ENCODE measurements at regions not wholly inside any gene's neighbourhood (a gene's known extent, or its start where the extent isn't known, plus 50 kb on each side); places are given as distances from the start of the nearest gene placed in this dataset.
"Not testable (repeated sequence)": the region's sequence is repeated elsewhere in the genome, so short reads cannot be mapped to it uniquely, and the experiment has no call there.

DNA sequence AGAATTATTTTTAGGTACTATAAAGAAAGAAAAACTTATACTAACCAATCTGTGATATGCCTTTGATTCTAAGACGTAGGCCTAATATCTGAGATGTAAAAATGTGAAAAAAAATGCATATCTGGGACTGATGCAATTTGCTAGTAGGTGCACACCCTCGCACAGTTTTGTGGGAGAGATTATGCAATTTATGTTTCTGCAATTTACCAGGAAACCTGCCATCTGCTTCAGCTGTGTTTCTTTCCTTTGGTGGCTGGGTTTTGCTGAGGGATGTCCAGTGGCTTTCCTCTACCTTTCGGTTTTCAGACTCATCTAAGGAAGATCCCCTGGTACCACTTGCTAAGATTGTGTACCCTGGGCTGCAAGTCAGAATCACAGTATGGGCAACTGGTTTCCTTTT lies 186.9 kb downstream of the ZFP64 start:
- no peak for DNase-seq

DNA sequence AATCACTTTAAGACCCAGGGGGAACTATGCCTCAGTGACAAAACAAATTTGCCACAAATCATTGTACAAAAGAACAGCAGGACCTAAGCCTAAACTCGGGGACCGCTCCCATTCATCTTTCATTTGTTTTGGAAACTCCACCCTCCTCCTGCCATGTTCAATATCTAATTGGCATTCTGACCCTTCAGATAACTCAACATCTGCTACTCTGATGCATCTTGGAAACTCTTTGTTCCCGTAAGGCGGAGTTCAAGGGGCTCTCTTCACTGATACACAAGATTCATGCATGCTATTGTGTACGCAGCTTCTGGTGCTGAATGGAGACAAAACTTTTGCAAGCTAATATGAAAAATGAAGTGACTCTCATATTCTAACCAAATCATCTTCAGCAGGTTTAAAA lies 187.6 kb downstream of the ZFP64 start:
- DNase-seq: no peak

DNA sequence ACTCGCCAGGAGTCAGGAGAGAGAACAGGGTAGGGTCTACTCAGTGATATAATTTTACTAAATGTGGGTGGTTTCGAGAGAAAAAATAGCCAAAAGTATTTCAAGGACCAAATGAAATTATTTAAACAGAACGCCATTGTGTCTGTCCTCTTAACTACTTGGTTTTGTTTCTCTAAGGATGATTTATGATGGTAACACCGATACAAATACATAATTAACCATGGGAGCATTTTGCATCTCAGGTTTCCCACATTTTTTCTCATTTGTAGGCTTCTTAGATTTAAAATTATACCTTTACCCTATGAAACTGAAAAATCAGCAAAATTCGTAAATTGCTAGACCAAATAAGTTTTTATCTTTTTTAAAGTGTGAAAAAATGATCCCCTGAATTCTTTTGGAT lies 188.2 kb downstream of the ZFP64 start:
- DNase-seq: no peak

DNA sequence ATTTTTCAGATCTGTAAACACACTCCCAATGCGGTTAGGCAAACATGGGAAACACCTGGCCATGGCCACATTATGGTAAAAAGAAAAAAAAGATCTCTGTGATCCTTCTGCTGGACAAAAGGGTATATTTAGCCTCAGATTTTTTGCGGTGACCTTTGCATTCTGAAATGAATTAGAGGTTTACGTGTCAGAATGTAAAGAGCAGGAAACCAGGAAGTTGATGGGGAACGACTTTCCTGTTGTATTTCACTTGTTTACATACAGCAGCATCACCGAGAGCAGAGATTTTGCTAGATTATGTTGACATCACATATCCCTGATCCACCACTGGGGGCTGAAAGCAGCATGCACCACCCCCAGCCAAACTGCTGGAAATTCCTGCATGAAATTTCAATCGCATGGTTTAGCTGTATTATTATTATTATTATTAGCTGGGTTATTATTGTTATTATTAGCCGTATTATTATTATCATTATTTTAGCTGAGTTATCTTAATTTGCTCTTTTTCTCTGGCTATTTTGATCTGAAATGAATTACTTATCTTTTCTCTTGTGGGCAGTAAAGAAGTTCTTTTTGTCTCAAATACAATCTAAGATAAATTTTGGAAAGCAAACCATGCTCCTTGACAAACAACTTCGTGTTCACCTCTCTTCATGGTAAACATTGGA lies 189.4 kb downstream of the ZFP64 start:
- no peak for DNase-seq

DNA sequence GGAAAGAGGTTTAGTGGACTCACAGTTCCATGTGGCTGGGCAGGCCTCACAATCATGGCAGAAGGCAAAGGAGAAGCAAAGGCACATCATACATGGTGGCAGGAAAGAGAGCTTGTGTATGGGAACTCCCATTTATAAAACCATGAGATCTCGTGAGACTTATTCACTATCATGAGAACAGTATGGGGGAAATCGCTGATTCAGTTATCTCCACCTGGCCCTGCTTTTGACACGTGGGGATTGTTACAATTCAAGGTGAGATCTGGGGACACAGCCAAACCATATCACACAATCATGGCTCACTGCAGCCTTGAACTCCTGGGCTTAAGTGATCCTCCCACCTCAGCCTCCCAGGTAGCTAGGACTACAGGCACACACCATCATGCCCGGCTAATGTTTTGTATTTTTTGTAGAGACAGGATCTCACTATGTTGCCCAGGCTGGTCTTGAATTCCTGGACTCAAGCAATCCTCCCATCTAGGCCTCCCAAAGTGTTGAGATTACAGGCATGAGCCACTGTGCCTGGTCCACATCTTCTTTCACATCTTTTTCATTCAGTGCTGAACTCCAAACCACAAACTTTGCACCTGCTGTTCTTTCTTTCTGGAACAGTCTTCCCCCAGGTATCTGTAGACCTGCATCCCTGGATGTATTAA lies 194.2 kb downstream of the ZFP64 start:
- DNase-seq: not testable (repeated sequence)

DNA sequence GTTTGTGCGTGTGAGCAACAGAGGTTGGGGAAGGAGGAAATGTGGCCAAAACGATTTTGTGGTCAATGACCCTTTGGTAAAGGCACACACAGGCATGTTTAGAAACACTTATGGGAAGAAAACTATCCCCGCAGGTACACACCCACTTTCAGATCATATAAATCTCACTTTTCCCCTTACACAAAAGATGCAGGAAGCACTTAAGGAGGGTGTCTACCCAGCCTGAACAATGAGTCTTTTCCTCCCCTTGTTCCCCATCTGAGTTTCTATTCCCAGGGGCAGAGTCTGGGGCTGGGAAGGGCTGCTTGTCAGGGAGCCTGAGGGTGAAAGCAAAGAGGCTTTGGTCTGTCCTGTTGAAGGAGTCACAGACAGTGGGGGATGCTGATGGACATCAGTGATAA lies 193.2 kb upstream of the SALL4 start:
- DNase-seq: no peak

DNA sequence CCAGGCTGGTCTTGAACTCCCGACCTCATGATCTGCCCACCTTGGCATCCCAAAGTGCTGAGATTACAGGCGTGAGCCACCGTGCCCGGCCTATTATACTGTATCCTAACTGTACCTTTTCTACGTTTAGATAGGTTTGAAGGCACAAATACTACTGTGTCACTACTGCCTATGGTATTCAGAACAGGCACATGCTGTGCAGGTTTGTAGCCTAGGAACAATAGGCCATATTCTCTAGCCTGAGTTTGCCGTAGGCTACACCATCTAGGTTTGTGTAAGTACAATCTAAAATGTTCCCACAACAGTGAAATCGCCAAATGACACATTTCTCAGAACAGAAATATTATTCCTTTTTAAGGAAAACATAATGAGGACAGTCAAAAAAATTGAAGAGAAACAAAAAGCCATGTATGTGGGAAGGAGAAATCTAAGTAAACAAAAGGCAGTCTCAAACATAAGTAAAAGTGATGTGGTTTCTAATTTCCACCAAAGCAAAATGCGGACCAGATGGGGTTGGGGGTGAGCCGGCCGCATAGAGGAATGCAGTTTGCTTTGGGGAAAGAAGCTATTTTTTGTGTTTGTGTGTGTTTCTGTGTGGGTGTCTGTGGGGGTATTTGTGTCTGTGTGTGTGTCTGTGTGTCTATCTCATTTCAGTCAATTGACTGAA lies 192.6 kb upstream of the SALL4 start:
- DNase-seq: no peak

DNA sequence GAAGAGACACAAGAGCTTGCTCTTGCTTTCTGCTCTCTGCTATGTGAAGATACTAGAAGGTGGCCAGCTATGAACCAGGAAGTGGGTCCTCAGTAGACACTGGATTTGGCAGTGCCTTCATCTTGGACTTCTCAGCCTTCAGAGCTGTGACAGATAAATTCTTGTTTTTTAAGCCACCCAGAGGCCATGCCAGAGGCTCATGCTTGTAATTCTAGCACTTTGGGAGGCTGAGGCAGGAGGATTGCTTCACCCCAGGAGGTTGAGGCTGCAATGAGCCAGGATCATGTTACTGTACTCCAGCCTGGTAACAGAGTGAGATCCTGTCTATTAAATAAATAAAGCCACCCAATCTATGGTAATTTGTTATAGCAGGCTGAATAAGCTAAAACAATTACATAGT lies 185.5 kb upstream of the SALL4 start:
- no peak for DNase-seq

DNA sequence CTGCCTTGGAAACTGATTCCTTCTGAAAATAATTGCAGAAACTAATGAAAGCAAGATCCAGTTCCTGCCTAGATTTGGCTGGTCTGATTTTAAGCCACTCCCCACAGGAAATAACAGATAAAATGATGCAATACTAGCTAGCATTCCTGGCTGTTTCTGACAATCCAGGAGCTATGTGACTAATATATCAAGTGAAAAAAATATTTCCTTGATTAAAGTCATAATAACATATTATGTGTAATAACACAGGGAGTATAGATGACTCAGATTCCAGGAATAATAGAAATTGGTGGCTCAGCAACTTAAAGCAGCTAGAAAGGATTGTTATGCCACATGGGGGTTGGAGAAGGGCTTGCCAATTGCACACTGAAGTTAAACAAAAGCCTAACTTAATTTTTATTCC lies 182.7 kb upstream of the SALL4 start:
- no peak for DNase-seq

DNA sequence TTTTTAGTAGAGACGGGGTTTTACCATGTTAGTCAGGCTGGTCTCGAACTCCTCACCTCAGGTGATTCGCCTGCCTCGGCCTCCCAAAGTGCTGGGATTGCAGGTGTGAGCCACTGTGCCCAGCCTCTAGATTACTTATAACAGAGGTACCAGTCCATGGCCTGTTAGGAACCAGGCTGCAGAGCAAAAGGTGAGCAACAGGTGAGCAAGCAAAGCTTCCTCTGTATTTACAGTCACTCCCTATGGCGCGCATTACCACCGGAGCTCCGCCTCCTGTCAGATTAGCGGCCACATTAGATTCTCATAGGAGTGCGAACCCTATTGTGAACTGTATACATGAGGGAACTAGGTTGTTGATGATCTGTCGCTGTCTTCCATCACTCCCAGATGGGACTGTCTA lies 178.0 kb upstream of the SALL4 start:
- no peak for DNase-seq

DNA sequence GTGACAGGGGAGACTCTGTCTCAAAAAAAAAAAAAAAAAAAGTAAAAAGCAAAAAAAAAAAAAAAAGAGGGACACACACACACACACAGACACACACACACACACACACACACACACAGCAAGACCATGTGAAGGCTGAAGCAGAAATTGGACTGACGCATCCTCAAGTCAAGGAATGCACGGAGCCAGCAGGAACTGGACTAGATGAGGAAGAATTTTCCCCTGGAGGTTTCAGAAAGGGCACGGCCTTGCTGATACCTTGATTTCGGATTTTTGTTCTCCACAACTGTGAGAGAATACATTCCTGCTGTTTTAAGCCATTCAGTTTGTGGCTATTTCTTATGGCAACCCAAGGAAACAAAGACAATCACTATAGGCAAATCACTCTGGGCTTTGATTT lies 176.9 kb upstream of the SALL4 start:
- no peak for DNase-seq

DNA sequence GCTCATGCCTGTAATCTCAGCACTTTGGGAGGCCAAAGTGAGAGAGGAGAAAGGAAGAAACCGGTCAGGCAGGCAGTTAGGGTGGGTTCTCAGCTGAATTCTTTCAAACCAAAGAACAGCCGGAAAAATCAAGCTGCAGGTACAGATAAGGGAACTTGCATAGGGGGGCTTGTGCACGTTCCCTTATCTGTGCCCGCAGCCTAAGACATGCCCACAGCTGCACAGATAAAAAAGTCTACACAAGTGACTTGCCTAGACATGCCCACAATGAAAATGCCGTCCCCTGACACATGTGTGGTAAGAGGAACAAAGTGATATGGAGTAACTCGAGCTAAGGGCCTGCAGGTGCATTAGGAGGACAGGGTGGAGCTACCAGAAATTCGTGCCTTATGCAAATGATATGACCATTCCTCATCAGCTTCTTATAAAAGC lies 175.8 kb upstream of the SALL4 start:
- no peak for DNase-seq

DNA sequence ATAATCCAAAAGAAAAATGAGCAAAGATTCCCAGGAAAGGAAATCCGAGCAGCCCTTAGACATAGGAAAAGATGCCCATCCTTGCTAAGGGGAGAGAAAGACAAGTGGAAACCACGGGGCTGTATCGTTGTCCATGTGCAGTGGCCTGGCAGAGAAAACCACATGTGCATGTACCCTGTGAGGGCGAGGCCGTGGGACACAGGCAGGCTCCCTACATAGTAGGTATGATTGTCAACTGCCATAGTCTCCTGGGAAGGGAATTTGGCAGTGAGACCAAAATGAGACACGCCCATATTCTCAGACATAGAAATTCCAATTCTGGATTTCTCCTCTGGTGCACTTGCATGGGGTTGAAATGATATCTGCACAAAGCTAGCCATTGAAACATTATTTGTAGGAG lies 169.7 kb upstream of the SALL4 start:
- no peak for DNase-seq

DNA sequence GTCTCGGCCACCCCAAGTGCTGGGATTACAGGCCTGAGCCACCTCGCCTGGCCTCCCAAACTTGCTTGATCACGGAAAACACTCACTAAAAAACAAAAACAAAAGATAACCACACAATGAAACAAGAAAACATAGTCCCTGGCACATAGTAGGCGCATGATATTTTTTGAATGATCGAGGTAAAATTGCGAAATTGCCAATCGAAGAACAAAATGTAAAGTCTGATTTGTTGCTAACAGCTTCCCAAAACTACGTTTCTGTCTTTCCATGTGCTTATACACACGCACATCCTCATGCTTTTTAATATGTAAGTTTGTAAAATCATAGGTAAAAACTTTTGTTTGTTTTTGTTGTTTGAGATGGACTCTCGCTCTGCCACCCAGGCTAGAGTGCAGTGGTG lies 168.5 kb upstream of the SALL4 start:
- no peak for DNase-seq

DNA sequence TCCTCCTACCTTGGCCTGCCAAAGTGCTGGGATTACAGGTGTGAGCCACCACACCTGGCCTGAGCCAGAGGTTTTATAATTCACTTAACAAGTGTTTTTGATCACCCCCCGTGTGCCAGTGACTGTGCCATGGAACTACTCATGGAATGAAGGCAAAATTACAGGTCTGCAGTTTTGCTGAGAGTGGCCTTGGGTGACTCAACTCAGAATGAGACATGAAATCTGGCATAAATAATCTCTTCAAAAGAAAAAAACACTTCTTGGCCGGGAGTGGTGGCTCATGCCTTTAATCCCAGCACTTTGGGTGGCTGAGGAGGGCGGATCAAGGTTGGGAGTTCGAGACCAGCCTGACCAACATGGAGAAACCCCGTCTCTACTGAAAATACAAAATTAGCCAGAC lies 166.9 kb upstream of the SALL4 start:
- DNase-seq: no peak

DNA sequence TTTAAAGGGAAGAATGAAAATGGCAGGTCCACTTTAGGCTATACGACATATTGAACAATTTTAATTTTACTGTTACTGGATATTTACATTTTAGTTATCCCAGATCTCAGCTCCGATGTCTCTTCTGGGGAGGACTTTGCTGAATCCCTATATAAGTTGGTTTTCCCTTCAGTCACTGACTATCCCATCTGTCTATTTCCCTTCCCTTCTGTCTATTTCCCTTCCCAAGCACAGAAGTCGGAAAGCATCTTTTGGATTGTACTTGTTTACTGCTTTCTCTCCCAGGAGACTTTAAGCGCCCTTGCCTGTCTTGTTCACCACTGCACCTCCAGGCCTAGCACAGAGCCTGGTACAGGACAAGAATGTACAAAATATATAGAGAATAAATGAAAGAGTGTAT lies 165.8 kb upstream of the SALL4 start:
- DNase-seq: no peak

DNA sequence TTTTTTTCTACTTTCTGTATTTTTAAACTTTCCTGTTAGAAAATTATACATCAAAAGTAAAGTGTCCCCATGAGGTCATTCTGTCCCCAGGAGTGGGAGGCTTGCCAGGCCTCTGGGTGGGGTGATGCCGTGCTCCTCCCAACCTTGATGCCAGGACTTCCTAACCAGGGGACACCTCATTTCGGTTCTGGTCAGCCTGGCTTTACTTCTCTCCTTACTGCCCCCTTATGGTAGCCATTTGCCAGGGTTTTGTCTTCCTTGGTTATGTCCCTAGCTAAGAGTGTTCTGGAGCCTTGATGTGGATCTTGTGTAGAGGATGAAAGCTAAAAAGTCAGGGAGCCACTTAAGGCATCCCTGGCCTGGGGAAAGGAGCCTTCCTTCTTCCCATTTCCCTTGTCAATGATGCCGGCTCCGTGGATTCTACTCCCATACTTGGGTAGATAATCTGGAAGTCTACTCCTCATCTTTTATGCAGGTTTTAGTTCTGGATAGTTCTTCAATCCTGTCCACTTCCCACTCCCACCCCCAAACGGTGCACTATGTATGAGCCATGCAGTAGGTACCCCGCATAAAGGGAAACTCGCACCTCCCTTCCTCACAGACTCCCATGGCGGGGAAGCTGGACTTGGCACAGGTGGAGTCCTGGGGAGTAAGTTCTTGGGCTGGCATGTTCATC lies 164.1 kb upstream of the SALL4 start:
- DNase-seq: no peak

DNA sequence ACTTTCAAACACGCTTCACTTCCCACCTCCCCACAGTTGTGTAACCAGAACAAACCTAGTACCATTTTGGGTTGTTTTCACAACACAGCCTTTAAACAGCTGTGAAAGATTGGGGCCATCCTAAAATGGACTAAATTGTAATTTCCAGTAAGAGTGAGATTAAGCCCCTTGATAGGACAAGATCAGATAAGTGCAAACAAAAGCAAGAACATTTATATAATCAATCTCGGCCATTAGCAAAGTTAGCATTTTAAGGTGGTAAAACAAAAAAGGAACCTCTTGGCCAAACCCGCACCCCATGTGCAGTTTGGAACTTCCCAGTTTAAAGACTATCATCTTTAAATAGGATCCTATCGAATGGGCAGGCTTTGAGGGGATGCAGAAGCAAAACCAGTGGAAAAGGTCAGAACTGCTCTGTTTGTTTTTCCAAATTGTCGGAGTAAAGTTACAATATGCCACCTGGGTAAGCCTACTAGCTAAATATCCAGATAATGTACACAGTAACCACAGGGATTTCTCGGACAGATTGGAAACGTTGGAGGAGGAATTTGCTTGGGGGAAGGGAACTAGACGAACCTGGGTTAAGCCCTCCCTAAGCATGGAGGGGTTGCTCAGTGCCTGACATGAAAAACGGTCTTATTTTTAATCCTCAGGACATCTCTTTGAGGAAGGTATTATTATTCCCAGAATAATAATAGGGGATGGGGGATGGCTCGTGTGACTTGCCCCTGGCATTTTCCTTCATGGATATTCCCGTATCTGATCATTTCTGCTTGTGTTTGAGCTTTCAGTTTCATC lies 159.8 kb upstream of the SALL4 start:
- no peak for DNase-seq

DNA sequence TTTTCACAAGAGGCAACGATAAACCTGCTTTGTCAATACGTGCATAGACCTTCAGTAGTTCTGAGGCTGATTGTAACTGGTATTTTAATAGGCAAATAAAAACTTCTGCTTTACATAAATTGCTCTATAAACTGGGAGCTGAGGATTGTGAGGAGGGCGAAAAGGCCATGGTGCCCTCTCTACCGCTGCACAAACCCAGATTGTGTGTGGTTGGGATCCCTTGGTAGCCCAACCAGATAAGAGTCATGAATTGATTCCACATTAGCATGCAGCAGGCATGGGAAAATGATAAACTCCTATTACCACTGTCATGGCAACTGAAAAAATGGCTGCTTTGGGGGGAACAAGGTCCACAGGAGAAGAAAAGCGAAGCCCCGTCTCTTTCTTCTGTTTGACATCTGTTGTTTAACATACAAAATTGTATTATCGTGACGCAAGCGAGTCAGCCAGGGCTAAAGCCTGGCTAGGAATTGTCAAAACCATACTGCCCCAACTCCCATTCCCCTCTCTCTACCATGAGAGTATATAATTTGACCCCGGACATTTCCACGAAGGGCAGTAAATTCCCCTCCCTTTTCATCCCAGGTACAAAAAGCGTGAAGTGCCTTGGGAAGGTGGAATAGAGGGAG lies 157.8 kb upstream of the SALL4 start:
- no peak for DNase-seq

DNA sequence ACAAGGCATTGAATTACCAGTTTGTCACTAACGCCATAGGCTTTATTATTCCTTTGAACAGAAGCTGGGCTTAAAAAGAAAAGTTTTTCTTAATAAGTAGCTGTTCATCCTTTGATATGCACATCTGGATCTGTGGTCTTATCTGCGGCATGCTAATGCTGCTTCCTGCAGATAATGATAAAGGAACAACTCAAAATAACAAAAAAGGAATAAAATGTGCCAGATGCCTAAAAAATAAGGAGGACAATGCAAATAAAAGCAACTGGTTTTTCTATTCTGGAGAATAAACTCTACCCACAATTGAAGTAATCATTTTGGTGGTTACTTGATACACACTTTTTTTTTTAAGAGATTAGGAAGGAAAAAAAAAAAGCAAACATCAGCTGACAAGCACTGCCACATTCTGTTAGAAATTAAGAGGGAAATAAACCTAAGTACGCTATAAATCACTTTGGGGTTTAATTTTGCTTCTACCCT lies 156.8 kb upstream of the SALL4 start:
- no peak for DNase-seq

DNA sequence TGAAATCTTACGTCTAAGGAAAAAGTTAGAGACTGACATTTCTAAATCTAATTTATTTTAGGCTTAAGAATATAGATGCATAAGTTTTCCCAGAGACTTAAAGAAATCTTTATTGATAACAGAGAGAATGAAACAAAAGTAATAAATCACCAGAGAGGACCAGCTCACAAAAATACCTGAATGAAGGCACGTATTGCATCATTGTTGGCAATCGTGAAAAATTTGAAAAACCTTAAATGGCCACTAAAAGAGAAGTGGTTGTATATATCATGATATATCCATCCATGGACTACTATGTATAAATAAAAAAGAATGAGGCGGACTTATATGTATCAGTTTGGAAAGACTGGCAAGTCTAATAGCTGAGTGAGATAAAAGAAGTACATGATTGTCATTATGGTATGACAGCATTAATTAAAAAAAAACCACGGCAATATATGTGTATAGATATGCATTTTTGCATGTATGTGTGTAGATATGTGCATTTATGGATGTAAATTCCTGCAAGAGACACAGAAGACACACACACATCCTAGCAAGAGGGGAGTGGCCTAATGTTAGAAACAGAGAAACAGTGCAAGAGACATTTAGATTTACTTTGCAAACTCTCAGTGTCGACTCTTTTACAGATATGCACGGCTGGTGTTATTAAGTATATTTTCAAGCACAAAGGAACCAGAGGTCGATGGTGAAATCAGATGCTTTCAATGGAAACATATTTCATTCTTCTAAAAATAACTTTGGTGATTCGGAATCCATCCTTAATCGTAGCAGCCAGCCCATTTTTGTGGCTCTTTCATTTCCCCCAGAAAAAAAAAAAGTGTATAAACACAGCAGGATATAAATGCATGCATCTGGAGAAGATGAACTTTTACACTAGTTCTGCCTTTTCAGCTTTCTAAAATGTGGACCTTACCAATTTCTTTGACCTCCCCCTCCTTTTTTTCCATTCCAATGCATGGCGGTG lies 156.1 kb upstream of the SALL4 start:
- no peak for DNase-seq

Measured in activated gamma-delta T cell treated with Interleukin-2 at 50 U/mL for 16 hours (primary cell).